Adrenal gland (tissue), 9 donors: ENCODE measurements at regions not wholly inside any gene's neighbourhood (a gene's known extent, or its start where the extent isn't known, plus 50 kb on each side); places are given as distances from the start of the nearest gene placed in this dataset.

Experiments
- DNase-seq, 7 donors: peaks; one replicate each; pipeline ENCODE4 v3.0.0-alpha.2; 2019 to 2020
- H3K27ac ChIP-seq, 5 donors: fragments of 200-600 bp; sonication (generic) in 4 of 5; 1 replicate in 3 of 5; 2 replicates in 2 of 5; pipeline versions ENCODE4 v1.5.1 to v1.8.0; 2016 to 2020; ENCODE audit warnings: mild to moderate bottlenecking in 1 of 5
- H3K27me3 ChIP-seq: fragments of 200-600 bp; 2 replicates; pipeline ENCODE4 v1.8.0; 2021
- H3K36me3 ChIP-seq, 2 donors: fragments of 200-600 bp; replicated peaks in 1 of 2; 1 replicate in 1 of 2; 2 replicates in 1 of 2; pipeline versions ENCODE4 v1.5.1 to v1.8.0; 2018 to 2022
- H3K4me1 ChIP-seq, 2 donors: fragments of 200-600 bp; replicated peaks in 1 of 2; 1 replicate in 1 of 2; 2 replicates in 1 of 2; pipeline versions ENCODE4 v1.5.1 to v1.8.0; 2018 to 2021
- H3K4me3 ChIP-seq, 4 donors: fragments of 200-600 bp; sonication (generic) in 3 of 4; one replicate each; pipeline ENCODE4 v1.5.1; 2016 to 2018
- H3K9me3 ChIP-seq, 3 donors: fragments of 200-600 bp; sonication (generic) in 1 of 3; replicated peaks in 1 of 3; 1 replicate in 2 of 3; 2 replicates in 1 of 3; pipeline versions ENCODE4 v1.5.1 to v1.8.0; 2016 to 2021
- CTCF ChIP-seq, 6 experiments: fragments of 450-650 bp in 4 of 6; fragments of 200-600 bp in 2 of 6; sonication (generic) in 1 of 6; IDR thresholded peaks; 1 replicate in 5 of 6; 2 replicates in 1 of 6; pipeline versions ENCODE4 v1.5.1 to v1.8.0; 2016 to 2021; ENCODE audit warnings: antibody characterized with exemption in 6 of 6, mild to moderate bottlenecking in 2 of 6, moderate library complexity in 1 of 6
- POLR2A ChIP-seq, 2 donors: fragments of 450-650 bp; IDR thresholded peaks; one replicate each; pipeline ENCODE4 v1.6.1; 2017; ENCODE audit warnings: antibody characterized with exemption in 2 of 2, mild to moderate bottlenecking in 2 of 2, moderate library complexity in 1 of 2
- WGBS, 4 donors: extraction: QIAGEN DNeasy Blood & Tissue Kit in 2 of 4; methylation state at CpG; one replicate each; pipeline versions ENCODE4 v1.1.5 to v1.1.7; 2013 to 2017; 5-methylcytosine and 5-hydroxymethylcytosine counted together
- intact Hi-C, 2 donors: fragments of 100-400 bp; cut with DNase I; formaldehyde crosslinking; loops; one replicate each; pipeline versions ENCODE4 v1.14.1 to v1.15.0; 2022 to 2023
- donor health status: healthy with polysubstance abuse.
- donor health status: Bipolar disorder and iron deficiency.
- donor health status: DM: yes; HTN: yes; CAD: no.
- donor health status: DM: no; HTN: no; CAD: no.
- donor health status: DM: no; HTN: no; CAD: no.

DNA sequence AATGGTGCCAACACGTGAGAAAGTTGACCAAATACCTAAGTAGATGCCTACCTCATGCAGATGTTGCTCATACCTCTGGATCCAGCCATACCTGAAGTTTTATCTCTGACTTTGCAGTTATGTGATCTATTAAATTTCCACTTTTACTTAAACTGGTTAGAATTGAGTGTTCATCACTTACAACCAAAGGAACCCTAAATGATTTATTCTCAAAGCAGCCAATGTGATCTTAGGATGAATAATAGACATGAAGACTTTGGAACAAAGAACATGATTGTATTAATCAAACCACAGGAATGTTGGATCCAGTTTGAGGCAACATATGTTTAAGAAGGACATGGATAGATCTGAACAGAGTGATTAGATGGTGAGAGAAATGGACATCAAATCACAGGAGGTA lies 68.7 kb downstream of the IRX6 start:
- H3K27me3 ChIP-seq, result peaks cover 6% of the 10 kb centered on the region
- TF ChIP-seq POLR2A (IDR thresholded peaks at IDR 0.05), result no peak
- no peak overlapping the region for H3K27ac ChIP-seq
- no peaks in the 10 kb centered on the region for H3K36me3 ChIP-seq
- H3K4me3 ChIP-seq, result no peak overlapping the region
- H3K9me3 ChIP-seq, result no peaks in the 10 kb centered on the region
- no peaks in the 10 kb centered on the region for H3K4me1 ChIP-seq
- no peak for DNase-seq
- intact Hi-C loops, result no loop called here
- 33 to 94% (median 45%) methylated on average over 1 of the region's 1 CpG for WGBS, 4 donors

- H3K27ac ChIP-seq, result no peak overlapping the region
- H3K36me3 ChIP-seq, result no peaks in the 10 kb centered on the region
- TF ChIP-seq POLR2A (IDR thresholded peaks at IDR 0.05) (no peak), CTCF (IDR thresholded peaks at IDR 0.05) (no peak)
- H3K27me3 ChIP-seq, result peaks cover 6% of the 10 kb centered on the region
- WGBS, 4 donors, result 34 to 43% (median 40%) methylated on average over 4 of the region's 4 CpGs
- no peak overlapping the region for H3K4me3 ChIP-seq
- intact Hi-C loops, result no loop called here
- no peaks in the 10 kb centered on the region for H3K4me1 ChIP-seq
- no peaks in the 10 kb centered on the region for H3K9me3 ChIP-seq
- no peak for DNase-seq
These were observed 70.0 kb downstream of the IRX6 start for GRCh38 chr16:55393991-55394390.

- no peak for DNase-seq
- no peaks in the 10 kb centered on the region for H3K9me3 ChIP-seq
- 69 to 78% (median 75%) methylated on average over 9 to 10 of the region's 10 CpGs for WGBS, 4 donors
- intact Hi-C loops, result no loop called here
- H3K27me3 ChIP-seq, result no peaks in the 10 kb centered on the region
- no peaks in the 10 kb centered on the region for H3K36me3 ChIP-seq
- no peaks in the 10 kb centered on the region for H3K4me1 ChIP-seq
- H3K27ac ChIP-seq, result no peak overlapping the region
- H3K4me3 ChIP-seq, result no peak overlapping the region
- TF ChIP-seq POLR2A (IDR thresholded peaks at IDR 0.05) (no peak), CTCF (IDR thresholded peaks at IDR 0.05) (no peak)
These were observed 74.8 kb downstream of the IRX6 start for GRCh38 chr16:55398762-55399161.

DNA sequence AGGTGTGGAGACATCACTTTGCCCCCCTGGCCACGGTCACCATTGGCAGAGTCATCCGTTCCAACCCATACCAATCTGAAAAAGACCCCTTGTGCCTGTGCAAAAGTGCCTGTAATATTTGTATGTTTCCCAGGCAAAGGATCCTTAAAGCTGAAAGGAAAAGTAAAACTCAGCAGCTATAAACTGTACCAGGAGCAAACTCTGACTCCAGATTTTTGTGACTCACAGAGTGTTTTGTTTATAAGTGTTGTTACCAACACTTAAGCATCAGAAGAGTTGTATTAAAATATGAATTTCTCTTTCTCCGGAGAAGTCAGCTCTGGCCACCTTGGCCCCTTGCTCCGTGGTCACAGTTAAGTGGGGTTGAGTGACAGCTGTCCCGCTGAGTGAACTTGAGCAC lies 75.9 kb downstream of the IRX6 start:
- no peaks in the 10 kb centered on the region for H3K4me1 ChIP-seq
- intact Hi-C loops, result no loop called here
- H3K27me3 ChIP-seq, result no peaks in the 10 kb centered on the region
- H3K36me3 ChIP-seq, result no peaks in the 10 kb centered on the region
- no peak overlapping the region for H3K27ac ChIP-seq
- no peak for TF ChIP-seq POLR2A (IDR thresholded peaks at IDR 0.05)
- TF ChIP-seq CTCF (IDR thresholded peaks at IDR 0.05), result no peak
- no peak for DNase-seq
- no peak overlapping the region for H3K4me3 ChIP-seq
- WGBS, 4 donors, result 80 to 87% (median 84%) methylated on average over 5 of the region's 5 CpGs
- no peaks in the 10 kb centered on the region for H3K9me3 ChIP-seq

- Histone ChIP-seq H3K36me3 (no peaks in the 10 kb centered on the region), H3K9me3 (no peaks in the 10 kb centered on the region), H3K27me3 (no peaks in the 10 kb centered on the region), H3K4me3 (no peak overlapping the region), H3K4me1 (no peaks in the 10 kb centered on the region), H3K27ac (no peak overlapping the region)
- 65 to 79% (median 77%) methylated on average over 3 of the region's 3 CpGs for WGBS, 4 donors
- TF ChIP-seq CTCF (IDR thresholded peaks at IDR 0.05) (no peak), POLR2A (IDR thresholded peaks at IDR 0.05) (no peak)
- intact Hi-C loops, result no loop called here
- no peak for DNase-seq
These were observed 77.0 kb downstream of the IRX6 start for GRCh38 chr16:55401046-55401445.
